Activated CD8-positive, alpha-beta memory T cell treated with anti-CD3 and anti-CD28 coated beads, Interleukin-2, amount 10 ng/mL, durations not matched to agents 7 days and 5 days (primary cell): ENCODE measurements at regions not wholly inside any gene's neighbourhood (a gene's known extent, or its start where the extent isn't known, plus 50 kb on each side); places are given as distances from the start of the nearest gene placed in this dataset.

Experiments
- ATAC-seq: fragments of 150-1000 bp; cut with Tn5 transposase; one replicate; pipeline ENCODE4 v1.10.0; 2021; ENCODE audit warnings: moderate library complexity
- CTCF ChIA-PET: fragments of 350-600 bp; sonication (Branson Sonifier 250); formaldehyde crosslinking; loops from one replicate; lab custom pipeline; 2021; ENCODE audit warnings: antibody characterized with exemption; lab: Charles Lee
- DNase-seq: peaks from one replicate; pipeline ENCODE4 v3.0.0-alpha.2; 2020
- H3K27ac Mint-ChIP-seq: one replicate; pipeline ENCODE4 v1.8.0; 2021; ENCODE audit warnings: mild to moderate bottlenecking, mixed read lengths
- H3K27me3 Mint-ChIP-seq: one replicate; pipeline ENCODE4 v1.8.0; 2021; ENCODE audit warnings: mixed read lengths
- H3K36me3 Mint-ChIP-seq: one replicate; pipeline ENCODE4 v1.8.0; 2021; ENCODE audit warnings: mild to moderate bottlenecking, mixed read lengths
- H3K4me1 Mint-ChIP-seq: one replicate; pipeline ENCODE4 v1.8.0; 2021; ENCODE audit warnings: mixed read lengths
- H3K4me3 Mint-ChIP-seq: one replicate; pipeline ENCODE4 v1.8.0; 2021; ENCODE audit warnings: mild to moderate bottlenecking, moderate library complexity, mixed read lengths
- H3K9me3 Mint-ChIP-seq: one replicate; pipeline ENCODE4 v1.8.0; 2022; ENCODE audit warnings: low read depth, mixed read lengths

GRCh38 chr6:3526962-3527650, 70.3 kb upstream of the SLC22A23 start:
- Mint-ChIP-seq H3K27ac (no peak overlapping the region), H3K4me1 (no peaks in the 10 kb centered on the region), H3K27me3 (peaks cover 13% of the 10 kb centered on the region), H3K9me3 (no peaks in the 10 kb centered on the region), H3K4me3 (no peak overlapping the region), H3K36me3 (no peaks in the 10 kb centered on the region)
- ATAC-seq (no peak), DNase-seq (no peak)
- CTCF ChIA-PET, result no interaction called here

DNA sequence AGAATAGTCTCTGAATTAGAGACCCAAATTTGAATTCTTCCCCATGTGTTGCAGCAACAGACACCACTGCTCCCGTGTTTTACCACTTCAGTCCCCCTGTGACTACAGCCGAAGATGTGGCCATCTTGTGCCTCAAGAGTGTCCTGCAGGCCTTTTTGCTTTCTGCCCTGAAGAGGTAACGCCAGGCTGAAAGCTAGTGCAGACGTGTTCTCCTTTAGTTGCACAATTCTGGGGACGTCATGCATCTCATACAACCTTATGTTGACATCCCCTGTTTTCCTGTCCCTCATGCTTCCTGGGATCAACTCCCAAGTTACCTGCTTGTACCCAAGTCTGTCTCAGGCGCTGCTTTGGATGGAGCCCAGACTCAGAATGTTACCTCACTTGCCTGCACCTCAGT, 69.1 kb upstream of the SLC22A23 start:
- H3K27ac Mint-ChIP-seq, result no peak overlapping the region
- DNase-seq (no peak), ATAC-seq (no peak)
- H3K4me1 Mint-ChIP-seq, result no peaks in the 10 kb centered on the region
- H3K27me3 Mint-ChIP-seq, result peaks cover 14% of the 10 kb centered on the region
- CTCF ChIA-PET, result no interaction called here
- no peak overlapping the region for H3K4me3 Mint-ChIP-seq
- H3K9me3 Mint-ChIP-seq, result no peaks in the 10 kb centered on the region
- no peaks in the 10 kb centered on the region for H3K36me3 Mint-ChIP-seq

DNA sequence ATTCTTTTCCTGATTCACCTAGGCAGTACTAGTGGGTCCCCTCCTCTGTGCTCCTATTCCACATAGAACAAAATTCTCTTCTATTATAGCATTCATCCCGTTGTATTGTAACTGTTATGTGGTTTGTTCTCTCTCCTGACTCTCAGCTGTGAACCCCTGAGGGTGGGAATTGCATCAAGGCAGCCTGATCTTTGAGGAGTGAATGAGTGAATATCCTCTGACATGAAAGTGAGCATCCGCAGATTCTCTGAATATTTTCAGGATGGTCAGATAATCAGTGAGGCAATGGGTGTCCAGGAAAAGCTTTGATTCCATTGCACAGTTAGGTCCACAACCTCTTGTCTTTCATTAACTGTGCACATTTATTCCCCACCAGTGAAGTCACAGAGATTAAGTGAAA, 67.6 kb upstream of the SLC22A23 start:
- H3K27ac Mint-ChIP-seq, result no peak overlapping the region
- H3K9me3 Mint-ChIP-seq, result no peaks in the 10 kb centered on the region
- DNase-seq (no peak), ATAC-seq (no peak)
- no peaks in the 10 kb centered on the region for H3K4me1 Mint-ChIP-seq
- peaks cover 8% of the 10 kb centered on the region for H3K27me3 Mint-ChIP-seq
- no peaks in the 10 kb centered on the region for H3K36me3 Mint-ChIP-seq
- CTCF ChIA-PET, result no interaction called here
- no peak overlapping the region for H3K4me3 Mint-ChIP-seq

- no peaks in the 10 kb centered on the region for H3K36me3 Mint-ChIP-seq
- no peak overlapping the region for H3K4me3 Mint-ChIP-seq
- H3K27me3 Mint-ChIP-seq, result peaks cover 9% of the 10 kb centered on the region
- ATAC-seq, result no peak
- no peaks in the 10 kb centered on the region for H3K9me3 Mint-ChIP-seq
- H3K4me1 Mint-ChIP-seq, result no peaks in the 10 kb centered on the region
- DNase-seq, result no peak
- CTCF ChIA-PET, result no interaction called here
- H3K27ac Mint-ChIP-seq, result no peak overlapping the region
Measured at GRCh38 chr6:3523966-3524365, 67.1 kb upstream of the SLC22A23 start.

GRCh38 chr6:3523271-3523670, 66.4 kb upstream of the SLC22A23 start:
- no peak overlapping the region for H3K27ac Mint-ChIP-seq
- DNase-seq (no peak), ATAC-seq (no peak)
- peaks cover 11% of the 10 kb centered on the region for H3K27me3 Mint-ChIP-seq
- no peaks in the 10 kb centered on the region for H3K4me1 Mint-ChIP-seq
- H3K36me3 Mint-ChIP-seq, result no peaks in the 10 kb centered on the region
- CTCF ChIA-PET, result no interaction called here
- no peaks in the 10 kb centered on the region for H3K9me3 Mint-ChIP-seq
- no peak overlapping the region for H3K4me3 Mint-ChIP-seq

DNA sequence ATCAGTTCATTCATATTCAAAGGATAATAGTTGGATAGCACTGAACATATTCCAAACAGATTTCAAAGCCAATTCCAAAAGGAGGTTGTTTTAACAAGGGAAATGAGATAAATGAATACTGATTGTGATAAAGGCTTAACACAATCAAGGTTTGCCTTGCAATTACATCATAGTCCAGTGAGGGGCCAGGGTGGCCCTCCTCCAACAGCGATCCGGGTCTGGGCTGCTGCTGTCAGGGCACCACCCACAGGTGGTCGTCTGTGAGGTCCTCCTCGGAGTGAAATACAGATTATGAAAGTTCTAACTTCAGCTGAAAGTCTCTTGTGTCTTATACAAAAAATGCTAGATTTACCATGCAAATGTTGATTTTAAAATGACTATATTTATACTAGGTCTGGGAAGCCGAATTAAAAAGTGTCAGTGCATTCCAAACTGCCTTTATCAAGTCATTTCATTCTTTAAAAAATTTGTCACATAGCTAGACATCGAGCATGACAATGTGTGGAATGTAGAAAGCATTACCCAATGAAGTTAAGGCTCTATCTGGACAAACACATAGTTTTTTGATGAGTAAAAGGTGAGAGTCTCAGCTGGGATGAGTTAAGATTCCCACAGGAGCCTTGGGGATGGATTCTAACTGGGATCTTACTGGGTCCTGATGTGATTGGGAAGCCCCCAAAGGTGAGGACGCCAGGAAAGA, 65.9 kb upstream of the SLC22A23 start:
- CTCF ChIA-PET, result no interaction called here
- ATAC-seq, result no peak
- H3K36me3 Mint-ChIP-seq, result no peaks in the 10 kb centered on the region
- no peak overlapping the region for H3K27ac Mint-ChIP-seq
- no peak for DNase-seq
- H3K9me3 Mint-ChIP-seq, result no peaks in the 10 kb centered on the region
- no peaks in the 10 kb centered on the region for H3K4me1 Mint-ChIP-seq
- H3K27me3 Mint-ChIP-seq, result peaks cover 13% of the 10 kb centered on the region
- no peak overlapping the region for H3K4me3 Mint-ChIP-seq

- H3K9me3 Mint-ChIP-seq, result no peaks in the 10 kb centered on the region
Measured at GRCh38 chr6:3520281-3521230, 63.7 kb upstream of the SLC22A23 start.

DNA sequence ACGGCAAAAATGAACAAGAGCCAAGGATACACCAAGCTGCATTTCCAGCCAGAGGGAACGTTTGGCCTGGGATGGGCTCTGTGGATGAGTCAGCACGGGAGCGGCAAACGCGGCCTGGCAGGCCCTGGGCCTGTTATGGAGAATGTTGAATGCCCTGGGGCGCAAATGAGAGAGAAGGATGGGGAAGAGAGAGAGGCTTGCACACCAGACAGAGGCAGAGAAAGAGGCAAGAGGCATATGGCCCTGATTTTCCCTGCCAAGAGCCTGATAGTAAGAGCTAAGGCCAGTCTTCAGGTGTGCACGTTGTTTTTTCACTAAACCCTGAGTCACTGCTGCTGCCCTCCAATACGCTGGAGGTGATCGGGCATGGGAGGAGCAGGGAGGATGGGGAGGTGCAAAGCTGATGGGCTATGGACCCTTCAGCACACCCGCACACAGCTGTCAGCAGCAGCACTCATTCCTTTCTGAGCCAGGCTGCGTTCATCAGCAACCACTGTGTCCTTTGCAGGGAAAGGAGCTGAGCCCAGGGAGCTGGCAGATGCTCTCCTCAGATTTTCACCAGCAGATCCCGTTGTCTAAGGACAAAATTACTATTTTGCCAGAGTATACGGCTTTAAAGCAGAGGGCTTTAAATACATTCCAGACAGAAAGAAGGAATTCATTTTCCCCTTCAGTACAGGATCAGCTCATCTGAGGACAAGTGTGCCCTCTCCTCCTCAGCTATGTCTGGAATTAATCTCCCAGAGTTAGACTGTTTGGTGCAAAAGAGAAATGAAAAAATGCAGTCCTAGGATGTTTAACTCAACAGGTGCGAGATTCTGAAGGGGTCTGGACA, 61.7 kb upstream of the SLC22A23 start:
- Mint-ChIP-seq H3K27ac (no peak overlapping the region), H3K4me1 (no peaks in the 10 kb centered on the region), H3K27me3 (peaks cover 7% of the 10 kb centered on the region), H3K4me3 (no peak overlapping the region), H3K36me3 (no peaks in the 10 kb centered on the region), H3K9me3 (no peaks in the 10 kb centered on the region)
- ATAC-seq, result no peak
- CTCF ChIA-PET, result interaction anchor here (0.6 kb wide), 1 partner anchor 1113 kb away, joined by 3 read pairs; no protein-coding TSS in a partner anchor
- DNase-seq, result no peak

More at GRCh38 chr6:3520281-3521230, 63.7 kb upstream of the SLC22A23 start:
- H3K36me3 Mint-ChIP-seq, result no peaks in the 10 kb centered on the region
- H3K27me3 Mint-ChIP-seq, result peaks cover 13% of the 10 kb centered on the region
- ATAC-seq (no peak), DNase-seq (no peak)
- H3K27ac Mint-ChIP-seq, result no peak overlapping the region
- no peak overlapping the region for H3K4me3 Mint-ChIP-seq
- CTCF ChIA-PET, result no interaction called here
- H3K4me1 Mint-ChIP-seq, result no peaks in the 10 kb centered on the region

DNA sequence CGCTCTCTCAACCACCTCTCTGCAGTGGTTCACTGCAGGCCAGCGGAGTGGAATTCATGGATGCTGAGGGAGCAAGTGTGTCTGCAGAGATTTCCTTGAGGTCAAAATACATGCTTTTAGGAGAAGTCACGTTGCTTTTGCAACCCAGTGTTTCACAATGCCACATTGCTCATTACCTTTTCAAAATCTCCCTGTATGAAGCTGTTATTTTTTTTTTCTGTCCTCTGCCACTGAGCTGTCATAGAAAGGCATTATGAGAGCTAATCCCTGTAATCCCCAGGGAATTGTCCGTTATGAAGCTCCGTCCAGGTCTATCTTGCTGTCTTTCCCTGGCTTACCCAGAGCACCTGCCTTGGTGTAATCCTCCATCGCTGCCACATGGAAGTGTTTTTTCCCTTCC, 60.5 kb upstream of the SLC22A23 start:
- no peak overlapping the region for H3K4me3 Mint-ChIP-seq
- no peaks in the 10 kb centered on the region for H3K36me3 Mint-ChIP-seq
- DNase-seq, result no peak
- peaks cover 7% of the 10 kb centered on the region for H3K27me3 Mint-ChIP-seq
- no peaks in the 10 kb centered on the region for H3K9me3 Mint-ChIP-seq
- CTCF ChIA-PET, result no interaction called here
- no peaks in the 10 kb centered on the region for H3K4me1 Mint-ChIP-seq
- ATAC-seq, result no peak
- no peak overlapping the region for H3K27ac Mint-ChIP-seq

- Mint-ChIP-seq H3K9me3 (no peaks in the 10 kb centered on the region), H3K4me3 (no peak overlapping the region), H3K36me3 (no peaks in the 10 kb centered on the region), H3K27me3 (peaks cover 7% of the 10 kb centered on the region), H3K4me1 (no peaks in the 10 kb centered on the region), H3K27ac (no peak overlapping the region)
- ATAC-seq, result no peak
- CTCF ChIA-PET, result no interaction called here
- no peak for DNase-seq
Measured at GRCh38 chr6:3516092-3516491, 59.2 kb upstream of the SLC22A23 start.

DNA sequence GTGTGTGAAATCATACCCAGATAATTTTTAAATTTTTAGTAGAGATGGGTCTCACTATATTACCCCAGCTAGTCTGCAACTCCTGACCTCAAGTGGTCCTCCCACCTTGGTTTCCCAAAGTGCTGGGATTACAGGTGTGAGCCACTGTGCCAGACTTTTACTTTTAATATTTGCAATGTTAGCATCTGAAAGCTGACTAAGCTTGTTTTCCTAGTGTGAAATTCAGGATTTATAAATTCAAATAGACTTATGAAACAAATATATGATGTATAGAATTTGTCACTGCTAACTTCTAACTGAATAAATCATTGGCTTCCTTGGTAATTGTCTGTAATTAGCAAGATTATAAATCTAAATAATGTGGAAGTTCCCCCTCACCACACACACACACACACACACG, 58.8 kb upstream of the SLC22A23 start:
- DNase-seq (no peak), ATAC-seq (no peak)
- CTCF ChIA-PET, result no interaction called here
- H3K27ac Mint-ChIP-seq, result no peak overlapping the region
- no peaks in the 10 kb centered on the region for H3K4me1 Mint-ChIP-seq
- no peaks in the 10 kb centered on the region for H3K36me3 Mint-ChIP-seq
- H3K4me3 Mint-ChIP-seq, result no peak overlapping the region
- peaks cover 8% of the 10 kb centered on the region for H3K27me3 Mint-ChIP-seq
- H3K9me3 Mint-ChIP-seq, result no peaks in the 10 kb centered on the region

DNA sequence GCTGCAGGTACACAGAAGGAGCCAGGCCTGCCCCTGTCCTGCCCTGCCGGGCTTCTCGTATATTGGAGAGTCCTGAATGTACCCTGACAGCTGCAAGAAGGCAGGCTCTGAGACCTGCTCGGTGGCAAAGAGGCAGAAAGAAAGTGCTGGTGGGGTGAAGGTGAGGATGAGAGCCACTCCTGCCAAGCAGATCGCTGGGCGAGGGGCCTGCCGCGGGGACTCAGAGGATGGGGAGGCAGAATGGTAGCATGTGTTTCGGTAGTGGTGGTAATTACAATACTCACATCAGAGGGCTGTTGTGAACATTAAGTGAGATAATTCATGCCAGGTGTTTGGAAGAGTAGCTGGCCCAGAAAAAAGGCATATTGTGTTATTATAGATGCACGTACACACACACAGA, 56.6 kb upstream of the SLC22A23 start:
- peaks cover 9% of the 10 kb centered on the region for H3K27me3 Mint-ChIP-seq
- no peaks in the 10 kb centered on the region for H3K36me3 Mint-ChIP-seq
- no peak overlapping the region for H3K27ac Mint-ChIP-seq
- CTCF ChIA-PET, result no interaction called here
- H3K9me3 Mint-ChIP-seq, result no peaks in the 10 kb centered on the region
- DNase-seq, result no peak
- no peak for ATAC-seq
- no peaks in the 10 kb centered on the region for H3K4me1 Mint-ChIP-seq
- H3K4me3 Mint-ChIP-seq, result no peak overlapping the region

GRCh38 chr6:3512832-3513231, 56.0 kb upstream of the SLC22A23 start:
- Mint-ChIP-seq H3K27ac (no peak overlapping the region), H3K9me3 (no peaks in the 10 kb centered on the region), H3K27me3 (peaks cover 6% of the 10 kb centered on the region), H3K4me3 (no peak overlapping the region), H3K36me3 (no peaks in the 10 kb centered on the region), H3K4me1 (no peaks in the 10 kb centered on the region)
- ATAC-seq, result no peak
- CTCF ChIA-PET, result no interaction called here
- no peak for DNase-seq
